ENCODE measurements at regions not wholly inside any gene's neighbourhood (a gene's known extent, or its start where the extent isn't known, plus 50 kb on each side); places are given as distances from the start of the nearest gene placed in this dataset.

- Histone ChIP-seq H3K4me3 (ENCODE audit: low read length) (no peak overlapping the region), H3K4me1 (ENCODE audit: insufficient read depth, low read length) (peaks cover 34% of the 10 kb centered on the region), H3K27me3 (ENCODE audit: control insufficient read depth in 1 of 2, insufficient read depth in 2 of 2, low read length in 2 of 2) (no peaks in the 10 kb centered on the region), H3K27ac (ENCODE audit: low read depth in 1 of 2, low read length in 2 of 2) (no peak overlapping the region), H3K36me3 (ENCODE audit: insufficient read depth, low read length) (no peaks in the 10 kb centered on the region), H3K9me3 (ENCODE audit: control insufficient read depth in 1 of 2, insufficient read depth in 1 of 2, low read length in 2 of 2) (peaks cover 0 to 3% of the 10 kb centered on the region in 2 experiments)
- intact Hi-C loops (cut with DNase I, micrococcal nuclease): no loop called here
- no peak for ATAC-seq (ENCODE audit: poor library complexity)
- Mint-ChIP-seq H3K27ac (no peak overlapping the region), H3K36me3 (ENCODE audit: low read depth) (peaks cover 11% of the 10 kb centered on the region), H3K4me3 (peak overlapping the region; percentile 36), H3K9me3 (no peaks in the 10 kb centered on the region), H3K4me1 (ENCODE audit: low read depth) (peaks cover 40% of the 10 kb centered on the region), H3K27me3 (no peaks in the 10 kb centered on the region)
- ChIA-PET CTCF (no interaction called here), POLR2A (interaction anchor here (1.4 to 11.2 kb wide), 6 partner anchors 11 to 61 kb away, joined by 9 to 866 read pairs (median 146); a partner anchor contains a TSS)
- DNase-seq: no peak
- no peak for TF ChIP-seq CTCF (IDR thresholded peaks at IDR 0.05)
These were observed 98.6 kb downstream of the HFE start for GRCh38 chr6:26185802-26186201.

GRCh38 chr6:26186652-26187051 lies 99.4 kb downstream of the HFE start:
- ChIA-PET POLR2A (interaction anchor here (1.3 to 13.9 kb wide), 8 partner anchors 11 to 62 kb away, joined by 4 to 1005 read pairs (median 110); a partner anchor contains a TSS), CTCF (interaction anchor here (0.9 to 5.0 kb wide), 3 partner anchors 13 to 136 kb away, joined by 3 to 27 read pairs (median 16); a partner anchor contains a TSS)
- Mint-ChIP-seq H3K36me3 (ENCODE audit: low read depth) (peaks cover 11% of the 10 kb centered on the region), H3K4me3 (no peak overlapping the region), H3K27me3 (no peaks in the 10 kb centered on the region), H3K9me3 (no peaks in the 10 kb centered on the region), H3K27ac (no peak overlapping the region), H3K4me1 (ENCODE audit: low read depth) (peaks cover 34% of the 10 kb centered on the region)
- intact Hi-C loops (cut with DNase I, micrococcal nuclease): no loop called here
- H3K9me3 ChIP-seq (ENCODE audit: control insufficient read depth in 1 of 2, insufficient read depth in 1 of 2, low read length in 2 of 2): peaks cover 0 to 3% of the 10 kb centered on the region in 2 experiments
- no peak for TF ChIP-seq CTCF (IDR thresholded peaks at IDR 0.05)
- DNase-seq: no peak
- no peak overlapping the region for H3K4me3 ChIP-seq (ENCODE audit: low read length)
- no peaks in the 10 kb centered on the region for H3K27me3 ChIP-seq (ENCODE audit: control insufficient read depth in 1 of 2, insufficient read depth in 2 of 2, low read length in 2 of 2)
- no peak for ATAC-seq (ENCODE audit: poor library complexity)
- H3K36me3 ChIP-seq (ENCODE audit: insufficient read depth, low read length): no peaks in the 10 kb centered on the region
- no peak overlapping the region for H3K27ac ChIP-seq (ENCODE audit: low read depth in 1 of 2, low read length in 2 of 2)
- peaks cover 34% of the 10 kb centered on the region for H3K4me1 ChIP-seq (ENCODE audit: insufficient read depth, low read length)

GRCh38 chr6:26187292-26187691 lies 100.1 kb downstream of the HFE start:
- no peak overlapping the region for H3K27ac ChIP-seq (ENCODE audit: low read depth in 1 of 2, low read length in 2 of 2)
- no peaks in the 10 kb centered on the region for H3K36me3 ChIP-seq (ENCODE audit: insufficient read depth, low read length)
- no peaks in the 10 kb centered on the region for H3K9me3 Mint-ChIP-seq
- ChIA-PET POLR2A (interaction anchor here (1.2 to 13.9 kb wide), 10 partner anchors 10 to 287 kb away, joined by 3 to 1005 read pairs (median 78); a partner anchor contains a TSS), CTCF (interaction anchor here (0.9 to 5.0 kb wide), 4 partner anchors 11 to 135 kb away, joined by 3 to 56 read pairs (median 22); a partner anchor contains a TSS)
- peak overlapping the region; percentile 31 for H3K4me3 Mint-ChIP-seq
- ATAC-seq (ENCODE audit: poor library complexity) (no peak), DNase-seq (no peak)
- peaks cover 36% of the 10 kb centered on the region for H3K4me1 Mint-ChIP-seq (ENCODE audit: low read depth)
- peaks cover 11% of the 10 kb centered on the region for H3K36me3 Mint-ChIP-seq (ENCODE audit: low read depth)
- H3K4me1 ChIP-seq (ENCODE audit: insufficient read depth, low read length): peaks cover 34% of the 10 kb centered on the region
- H3K27me3 Mint-ChIP-seq: no peaks in the 10 kb centered on the region
- H3K27ac Mint-ChIP-seq: no peak overlapping the region
- H3K27me3 ChIP-seq (ENCODE audit: control insufficient read depth in 1 of 2, insufficient read depth in 2 of 2, low read length in 2 of 2): no peaks in the 10 kb centered on the region
- H3K4me3 ChIP-seq (ENCODE audit: low read length): no peak overlapping the region
- TF ChIP-seq CTCF (IDR thresholded peaks at IDR 0.05): no peak
- intact Hi-C loops (cut with DNase I, micrococcal nuclease): no loop called here
- peaks cover 0 to 3% of the 10 kb centered on the region in 2 experiments for H3K9me3 ChIP-seq (ENCODE audit: control insufficient read depth in 1 of 2, insufficient read depth in 1 of 2, low read length in 2 of 2)

All from CD4-positive, alpha-beta T cell (primary cell).